ENCODE measurements at regions not wholly inside any gene's neighbourhood (a gene's known extent, or its start where the extent isn't known, plus 50 kb on each side); places are given as distances from the start of the nearest gene placed in this dataset.

- no peak overlapping the region for H3K4me3 ChIP-seq (ENCODE audit: low read depth, low read length)
- peak; percentile 24 for DNase-seq (ENCODE audit: low read depth)
- TF ChIP-seq CTCF (IDR thresholded peaks at IDR 0.05; ENCODE audit: low read depth, low read length): no peak
- TF ChIP-seq MYC (IDR thresholded peaks at IDR 0.05; ENCODE audit: low read depth, low read length): no peak
- no peak for TF ChIP-seq POLR2A (IDR thresholded peaks at IDR 0.05; ENCODE audit: extremely low read depth, insufficient read length)
- TF ChIP-seq, protein P1, sequence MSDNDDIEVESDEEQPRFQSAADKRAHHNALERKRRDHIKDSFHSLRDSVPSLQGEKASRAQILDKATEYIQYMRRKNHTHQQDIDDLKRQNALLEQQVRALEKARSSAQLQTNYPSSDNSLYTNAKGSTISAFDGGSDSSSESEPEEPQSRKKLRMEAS (IDR thresholded peaks at IDR 0.05; ENCODE audit: low read depth, low read length): no peak
Observed at GRCh38 chr3:177419904-177420601, 222.8 kb upstream of the TBL1XR1 start.

GRCh38 chr3:177420651-177421480, 223.6 kb upstream of the TBL1XR1 start:
- TF ChIP-seq MYC (IDR thresholded peaks at IDR 0.05; ENCODE audit: low read depth, low read length) (no peak), CTCF (IDR thresholded peaks at IDR 0.05; ENCODE audit: low read depth, low read length) (no peak), POLR2A (IDR thresholded peaks at IDR 0.05; ENCODE audit: extremely low read depth, insufficient read length) (no peak)
- TF ChIP-seq, protein P1 (IDR thresholded peaks at IDR 0.05; ENCODE audit: low read depth, low read length): no peak
- no peak overlapping the region for H3K4me3 ChIP-seq (ENCODE audit: low read depth, low read length)
- no peak for DNase-seq (ENCODE audit: low read depth)

GRCh38 chr3:177421481-177421785, 224.2 kb upstream of the TBL1XR1 start:
- H3K4me3 ChIP-seq (ENCODE audit: low read depth, low read length): no peak overlapping the region
- TF ChIP-seq, protein P1 (IDR thresholded peaks at IDR 0.05; ENCODE audit: low read depth, low read length): no peak
- TF ChIP-seq POLR2A (IDR thresholded peaks at IDR 0.05; ENCODE audit: extremely low read depth, insufficient read length) (no peak), CTCF (IDR thresholded peaks at IDR 0.05; ENCODE audit: low read depth, low read length) (no peak), MYC (IDR thresholded peaks at IDR 0.05; ENCODE audit: low read depth, low read length) (no peak)
- DNase-seq (ENCODE audit: low read depth): no peak

GRCh38 chr3:177424521-177424920, 227.2 kb upstream of the TBL1XR1 start:
- TF ChIP-seq POLR2A (IDR thresholded peaks at IDR 0.05; ENCODE audit: extremely low read depth, insufficient read length): no peak
- no peak for TF ChIP-seq MYC (IDR thresholded peaks at IDR 0.05; ENCODE audit: low read depth, low read length)
- TF ChIP-seq, protein P1 (IDR thresholded peaks at IDR 0.05; ENCODE audit: low read depth, low read length): no peak
- TF ChIP-seq CTCF (IDR thresholded peaks at IDR 0.05; ENCODE audit: low read depth, low read length): no peak
- DNase-seq (ENCODE audit: low read depth): no peak
- no peak overlapping the region for H3K4me3 ChIP-seq (ENCODE audit: low read depth, low read length)

- no peak overlapping the region for H3K4me3 ChIP-seq (ENCODE audit: low read depth, low read length)
- no peak for DNase-seq (ENCODE audit: low read depth)
- TF ChIP-seq POLR2A (IDR thresholded peaks at IDR 0.05; ENCODE audit: extremely low read depth, insufficient read length) (no peak), CTCF (IDR thresholded peaks at IDR 0.05; ENCODE audit: low read depth, low read length) (no peak), MYC (IDR thresholded peaks at IDR 0.05; ENCODE audit: low read depth, low read length) (no peak)
- TF ChIP-seq, protein P1 (IDR thresholded peaks at IDR 0.05; ENCODE audit: low read depth, low read length): no peak
Observed at GRCh38 chr3:177425042-177425441, 227.8 kb upstream of the TBL1XR1 start.
